ENCODE measurements at regions not wholly inside any gene's neighbourhood (a gene's known extent, or its start where the extent isn't known, plus 50 kb on each side); places are given as distances from the start of the nearest gene placed in this dataset.

- TF ChIP-seq, protein P1, sequence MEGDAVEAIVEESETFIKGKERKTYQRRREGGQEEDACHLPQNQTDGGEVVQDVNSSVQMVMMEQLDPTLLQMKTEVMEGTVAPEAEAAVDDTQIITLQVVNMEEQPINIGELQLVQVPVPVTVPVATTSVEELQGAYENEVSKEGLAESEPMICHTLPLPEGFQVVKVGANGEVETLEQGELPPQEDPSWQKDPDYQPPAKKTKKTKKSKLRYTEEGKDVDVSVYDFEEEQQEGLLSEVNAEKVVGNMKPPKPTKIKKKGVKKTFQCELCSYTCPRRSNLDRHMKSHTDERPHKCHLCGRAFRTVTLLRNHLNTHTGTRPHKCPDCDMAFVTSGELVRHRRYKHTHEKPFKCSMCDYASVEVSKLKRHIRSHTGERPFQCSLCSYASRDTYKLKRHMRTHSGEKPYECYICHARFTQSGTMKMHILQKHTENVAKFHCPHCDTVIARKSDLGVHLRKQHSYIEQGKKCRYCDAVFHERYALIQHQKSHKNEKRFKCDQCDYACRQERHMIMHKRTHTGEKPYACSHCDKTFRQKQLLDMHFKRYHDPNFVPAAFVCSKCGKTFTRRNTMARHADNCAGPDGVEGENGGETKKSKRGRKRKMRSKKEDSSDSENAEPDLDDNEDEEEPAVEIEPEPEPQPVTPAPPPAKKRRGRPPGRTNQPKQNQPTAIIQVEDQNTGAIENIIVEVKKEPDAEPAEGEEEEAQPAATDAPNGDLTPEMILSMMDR (IDR thresholded peaks at IDR 0.05) = no peak
- no peak for TF ChIP-seq POLR2A (IDR thresholded peaks at IDR 0.05)
Observed at GRCh38 chr3:109679664-109680063, 342.3 kb upstream of the DPPA4 start.
